GM18951 (cell line): ENCODE measurements at regions not wholly inside any gene's neighbourhood (a gene's known extent, or its start where the extent isn't known, plus 50 kb on each side); places are given as distances from the start of the nearest gene placed in this dataset.
"Not testable (repeated sequence)": the region's sequence is repeated elsewhere in the genome, so short reads cannot be mapped to it uniquely, and the experiment has no call there.

Source experiments
- POLR2A ChIP-seq: IDR thresholded peaks from 4 replicates; pipeline ENCODE4 v1.6.1; 2011; ENCODE audit warnings: mild to moderate bottlenecking; ENCODE audit not compliant: insufficient read length, insufficient read depth; ENCODE audit errors: extremely low read depth
- in situ Hi-C: fragments of 300-500 bp; cut with MboI; formaldehyde crosslinking; loops from one replicate; pipeline ENCODE4 v1.12.0; 2022; ENCODE audit warnings: low sequenced_read_pairs, mixed read lengths, inconsistent platforms; ENCODE audit not compliant: unreplicated experiment

DNA sequence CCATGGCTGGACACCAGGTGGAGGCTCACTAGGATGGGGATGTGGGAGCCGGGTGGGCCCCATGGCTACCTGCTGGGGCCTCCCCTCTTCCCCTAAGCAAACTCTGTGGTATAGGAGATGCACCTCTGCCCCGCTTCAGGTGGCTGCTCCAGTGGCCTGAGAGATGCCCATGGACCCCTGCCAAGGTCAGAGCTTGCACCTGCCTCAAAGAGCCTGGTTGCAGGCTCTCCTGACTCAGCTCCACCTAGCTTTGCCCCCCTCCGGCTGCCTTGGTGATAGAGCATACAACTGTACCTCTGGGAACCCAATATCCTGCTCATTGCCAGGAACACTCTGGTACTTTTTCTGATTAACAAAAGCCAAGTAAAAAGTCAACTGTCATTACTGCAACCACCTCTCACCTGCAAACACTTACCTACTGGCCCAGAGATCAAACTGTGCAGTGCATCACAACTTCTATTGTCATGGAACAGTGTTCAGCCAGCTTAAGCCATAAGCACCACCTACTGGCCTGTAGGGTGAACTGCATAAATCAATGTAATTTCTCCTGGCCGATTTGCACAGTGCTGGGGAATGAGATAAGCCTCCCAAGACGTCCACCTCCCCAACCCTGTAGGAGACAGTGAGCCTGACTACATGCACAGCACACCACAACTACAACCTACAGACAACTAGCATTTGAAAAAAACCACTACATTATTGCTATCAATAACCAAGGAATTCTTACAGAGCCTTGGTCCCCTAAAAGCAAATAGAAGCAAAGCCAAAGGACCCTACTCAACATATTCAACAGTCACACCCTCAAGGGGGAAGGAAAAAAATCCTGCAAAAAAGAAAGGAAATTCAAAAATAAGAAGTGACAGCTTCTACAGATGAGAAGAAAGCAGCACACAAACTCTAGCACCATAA, 352.4 kb upstream of the ARHGEF26 start:
- in situ Hi-C loops = loop anchor here (25.0 kb wide), 1 partner anchor 732 kb away; no protein-coding TSS in a partner anchor
- TF ChIP-seq POLR2A = no peak

DNA sequence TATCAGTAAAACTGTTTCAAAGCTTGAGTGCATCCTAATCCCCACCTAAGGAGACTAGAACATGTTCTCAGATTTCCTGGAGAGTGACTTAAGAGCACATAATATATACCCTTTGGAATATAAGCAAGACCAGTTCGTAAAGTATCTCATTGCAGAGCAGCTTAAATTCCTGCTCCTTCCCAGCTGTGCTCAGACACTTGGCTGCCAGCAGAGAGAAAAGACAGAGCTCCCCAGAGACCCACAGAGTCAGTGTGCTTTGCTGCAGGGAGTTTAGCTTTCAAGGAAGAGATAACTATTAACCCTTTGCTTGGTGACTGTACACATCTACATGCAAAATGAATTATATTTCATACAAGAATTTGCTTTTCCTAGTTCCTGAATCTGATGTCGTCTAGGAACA, 338.1 kb upstream of the ARHGEF26 start:
- in situ Hi-C loops = no loop called here
- no peak for TF ChIP-seq POLR2A

DNA sequence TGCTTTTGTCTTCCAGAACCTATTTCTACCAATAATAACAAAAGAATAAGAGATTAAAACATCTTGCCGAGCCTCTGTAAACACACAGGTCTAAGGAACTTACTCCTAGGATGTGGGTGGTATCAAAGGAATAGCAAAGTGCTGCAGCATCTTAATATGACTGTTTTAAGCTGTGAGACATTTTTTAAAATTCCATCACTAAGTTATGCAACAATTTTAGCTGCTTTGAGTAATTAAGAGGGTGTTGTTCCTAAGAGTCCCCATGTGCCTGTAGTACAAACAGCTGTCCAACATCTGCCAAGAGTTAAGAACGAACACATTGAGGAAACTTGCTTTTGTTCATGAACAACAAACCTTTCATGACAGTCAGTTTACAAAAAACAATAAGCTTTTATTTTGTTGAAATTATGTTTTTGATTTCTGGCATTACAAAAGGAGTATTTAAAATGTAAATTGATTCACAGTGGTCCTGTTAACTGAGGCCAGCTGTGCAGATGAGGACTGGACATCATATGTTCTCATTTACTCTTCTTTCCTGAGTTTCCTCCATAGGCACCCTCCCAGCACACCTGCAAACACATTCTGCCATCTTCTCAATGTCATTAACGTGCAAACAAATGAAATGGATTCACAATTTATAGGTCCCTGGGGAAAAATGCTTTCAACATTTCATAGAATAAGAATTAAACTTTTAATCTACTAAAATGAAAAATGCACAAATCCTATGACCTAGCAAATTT, 337.3 kb upstream of the ARHGEF26 start:
- in situ Hi-C loops = no loop called here
- TF ChIP-seq POLR2A = no peak

DNA sequence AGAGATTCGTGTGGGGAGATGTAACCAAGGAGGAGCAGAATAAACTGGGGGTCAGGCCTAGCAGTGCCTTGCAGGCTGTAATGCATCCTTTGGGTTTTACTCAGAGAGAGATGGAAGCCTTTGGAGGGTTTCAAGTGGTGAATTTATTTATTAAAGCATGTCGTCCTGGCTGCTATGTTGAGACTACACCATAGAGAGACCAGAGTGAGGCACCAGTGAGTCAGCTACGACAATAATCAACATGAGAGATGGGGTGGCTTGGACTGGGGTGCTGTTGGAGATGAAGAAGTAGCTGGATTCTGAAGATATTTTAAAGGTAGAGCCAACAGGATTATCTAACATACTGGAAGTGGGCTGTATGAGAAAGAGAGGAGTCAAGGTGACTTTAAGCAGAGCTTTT, 335.3 kb upstream of the ARHGEF26 start:
- TF ChIP-seq POLR2A = no peak
- in situ Hi-C loops = no loop called here

DNA sequence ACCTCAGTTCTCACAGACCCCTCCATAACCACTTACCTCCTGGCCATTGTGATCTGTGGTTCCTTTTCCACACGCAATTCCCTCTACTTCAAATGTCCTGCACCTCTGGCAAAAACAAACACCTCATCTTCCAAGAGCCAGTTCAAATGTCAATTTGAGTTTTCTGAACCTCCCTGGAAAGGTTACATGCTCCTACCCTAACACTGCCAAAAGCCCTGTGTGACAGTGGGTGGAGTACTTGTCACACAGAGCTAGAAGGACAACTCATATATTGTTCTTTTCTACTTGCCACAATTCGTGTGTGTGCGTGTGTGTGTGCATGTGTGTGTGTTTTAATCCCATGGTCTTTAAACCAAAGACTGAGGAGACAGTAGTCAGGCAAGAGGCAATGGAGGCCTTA, 331.8 kb upstream of the ARHGEF26 start:
- TF ChIP-seq POLR2A = no peak
- in situ Hi-C loops = no loop called here

- in situ Hi-C loops = not testable (repeated sequence)
Observed at GRCh38 chr3:153797056-153797455, 324.1 kb upstream of the ARHGEF26 start.

- no peak for TF ChIP-seq POLR2A
- in situ Hi-C loops = no loop called here
Observed at GRCh38 chr3:153809097-153809496, 312.1 kb upstream of the ARHGEF26 start.

- in situ Hi-C loops = no loop called here
- TF ChIP-seq POLR2A = no peak
Observed at GRCh38 chr3:153818338-153818737, 302.9 kb upstream of the ARHGEF26 start.

GRCh38 chr3:153820035-153820434, 301.2 kb upstream of the ARHGEF26 start:
- no peak for TF ChIP-seq POLR2A

DNA sequence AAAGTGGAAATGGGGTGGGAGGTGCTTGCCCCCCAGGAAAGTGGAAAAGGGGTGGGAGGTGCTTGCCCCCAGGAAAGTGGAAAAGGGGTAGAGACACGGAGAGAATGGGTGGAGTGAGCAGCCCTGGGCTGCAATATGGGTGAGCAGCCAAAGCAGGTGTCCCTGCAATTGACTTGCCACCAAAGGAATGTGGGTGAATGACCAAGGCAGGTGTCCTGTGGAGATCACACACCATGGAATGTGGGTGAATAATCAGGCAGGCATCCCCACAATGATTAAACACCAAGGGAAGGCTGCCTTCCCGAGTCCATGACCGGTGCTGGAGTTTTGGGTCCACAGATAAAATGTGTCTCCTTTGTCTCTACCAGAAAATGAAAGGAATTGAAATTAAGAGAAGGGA, 292.8 kb upstream of the ARHGEF26 start:
- in situ Hi-C loops = not testable (repeated sequence)

More at GRCh38 chr3:153820035-153820434, 301.2 kb upstream of the ARHGEF26 start:
- in situ Hi-C loops = no loop called here

DNA sequence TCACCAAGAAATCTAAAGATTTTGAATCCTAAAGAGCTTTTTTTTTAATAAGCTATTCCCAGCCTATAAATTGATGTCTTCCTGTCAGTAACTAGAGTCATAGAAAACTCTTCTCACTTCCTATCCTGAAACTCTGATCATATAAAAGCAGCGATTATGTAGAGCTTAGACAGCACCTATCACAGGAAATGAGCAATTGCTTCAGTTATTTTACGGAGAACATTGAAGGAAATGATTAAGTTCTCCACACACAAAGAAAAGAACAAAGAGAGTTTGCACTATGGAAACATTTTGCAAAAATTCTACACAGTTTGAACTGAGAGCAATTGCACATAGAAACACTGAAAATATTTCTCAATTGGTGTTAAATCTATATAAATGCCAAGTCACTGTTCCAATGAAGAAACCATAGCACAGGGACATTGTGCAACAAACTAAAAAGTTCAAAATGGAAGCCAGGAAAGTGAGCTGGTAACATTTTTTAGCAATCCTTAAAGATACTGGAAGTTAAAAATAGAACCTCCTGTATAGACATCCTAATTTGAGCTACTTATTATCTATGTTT, 291.5 kb upstream of the ARHGEF26 start:
- no peak for TF ChIP-seq POLR2A
- in situ Hi-C loops = no loop called here

- in situ Hi-C loops = no loop called here
- TF ChIP-seq POLR2A = no peak
Observed at GRCh38 chr3:153830552-153830951, 290.6 kb upstream of the ARHGEF26 start.

DNA sequence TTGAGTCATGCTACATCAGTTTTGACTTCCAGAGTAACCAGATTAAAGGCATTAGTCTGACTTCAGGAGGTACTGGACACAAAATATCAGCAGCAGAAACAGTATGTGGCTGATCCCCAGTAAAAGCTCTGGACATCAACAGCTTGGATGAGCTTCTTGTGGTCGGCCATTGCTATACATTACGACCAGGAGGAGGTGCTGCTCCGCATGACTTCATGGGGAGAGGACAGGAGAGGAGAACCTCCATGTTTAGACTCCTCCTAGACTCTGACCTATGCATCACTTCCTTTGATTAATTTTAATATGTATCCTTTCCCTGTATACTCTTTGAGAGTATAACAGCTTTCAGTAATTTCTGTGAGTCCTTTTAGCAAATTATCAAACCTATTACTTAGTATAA, 285.6 kb upstream of the ARHGEF26 start:
- in situ Hi-C loops = no loop called here
- TF ChIP-seq POLR2A = no peak

DNA sequence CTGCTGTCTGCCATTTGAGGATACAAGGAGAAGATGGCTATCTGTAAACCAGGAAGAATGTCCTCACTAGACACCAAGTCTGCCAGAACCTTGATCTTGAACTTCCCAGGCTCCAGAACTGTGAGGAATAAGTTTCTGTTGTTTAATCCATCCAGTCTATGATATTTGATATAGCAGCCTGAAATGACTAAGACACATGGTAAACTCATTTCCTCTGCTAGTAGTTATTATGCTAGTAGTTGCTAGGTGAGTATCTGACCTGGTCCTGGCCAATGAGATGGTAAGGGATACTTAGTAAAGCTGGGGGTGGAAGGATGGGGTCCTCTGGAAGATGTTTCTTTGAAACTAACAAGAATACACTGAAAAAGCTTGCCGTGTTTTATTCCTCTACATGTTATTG, 280.7 kb upstream of the ARHGEF26 start:
- in situ Hi-C loops = no loop called here

GRCh38 chr3:153843994-153844393, 277.2 kb upstream of the ARHGEF26 start:
- in situ Hi-C loops = no loop called here
- TF ChIP-seq POLR2A = no peak

More for the DNA sequence above, 280.7 kb upstream of the ARHGEF26 start:
- no peak for TF ChIP-seq POLR2A
